GM12872 (cell line): ENCODE measurements at regions not wholly inside any gene's neighbourhood (a gene's known extent, or its start where the extent isn't known, plus 50 kb on each side); places are given as distances from the start of the nearest gene placed in this dataset.

ENCODE experiments used
- TF ChIP-seq, protein P1 (sequence below): IDR thresholded peaks from 3 replicates; pipeline ENCODE4 v1.5.1; 2011; ENCODE audit warnings: low read depth, mild to moderate bottlenecking, low read length, moderate library complexity; ENCODE audit not compliant: insufficient read depth

- TF ChIP-seq, protein P1, sequence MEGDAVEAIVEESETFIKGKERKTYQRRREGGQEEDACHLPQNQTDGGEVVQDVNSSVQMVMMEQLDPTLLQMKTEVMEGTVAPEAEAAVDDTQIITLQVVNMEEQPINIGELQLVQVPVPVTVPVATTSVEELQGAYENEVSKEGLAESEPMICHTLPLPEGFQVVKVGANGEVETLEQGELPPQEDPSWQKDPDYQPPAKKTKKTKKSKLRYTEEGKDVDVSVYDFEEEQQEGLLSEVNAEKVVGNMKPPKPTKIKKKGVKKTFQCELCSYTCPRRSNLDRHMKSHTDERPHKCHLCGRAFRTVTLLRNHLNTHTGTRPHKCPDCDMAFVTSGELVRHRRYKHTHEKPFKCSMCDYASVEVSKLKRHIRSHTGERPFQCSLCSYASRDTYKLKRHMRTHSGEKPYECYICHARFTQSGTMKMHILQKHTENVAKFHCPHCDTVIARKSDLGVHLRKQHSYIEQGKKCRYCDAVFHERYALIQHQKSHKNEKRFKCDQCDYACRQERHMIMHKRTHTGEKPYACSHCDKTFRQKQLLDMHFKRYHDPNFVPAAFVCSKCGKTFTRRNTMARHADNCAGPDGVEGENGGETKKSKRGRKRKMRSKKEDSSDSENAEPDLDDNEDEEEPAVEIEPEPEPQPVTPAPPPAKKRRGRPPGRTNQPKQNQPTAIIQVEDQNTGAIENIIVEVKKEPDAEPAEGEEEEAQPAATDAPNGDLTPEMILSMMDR = no peak
Observed at GRCh38 chr22:49650336-49651241, 177.1 kb downstream of the BRD1 start.

DNA sequence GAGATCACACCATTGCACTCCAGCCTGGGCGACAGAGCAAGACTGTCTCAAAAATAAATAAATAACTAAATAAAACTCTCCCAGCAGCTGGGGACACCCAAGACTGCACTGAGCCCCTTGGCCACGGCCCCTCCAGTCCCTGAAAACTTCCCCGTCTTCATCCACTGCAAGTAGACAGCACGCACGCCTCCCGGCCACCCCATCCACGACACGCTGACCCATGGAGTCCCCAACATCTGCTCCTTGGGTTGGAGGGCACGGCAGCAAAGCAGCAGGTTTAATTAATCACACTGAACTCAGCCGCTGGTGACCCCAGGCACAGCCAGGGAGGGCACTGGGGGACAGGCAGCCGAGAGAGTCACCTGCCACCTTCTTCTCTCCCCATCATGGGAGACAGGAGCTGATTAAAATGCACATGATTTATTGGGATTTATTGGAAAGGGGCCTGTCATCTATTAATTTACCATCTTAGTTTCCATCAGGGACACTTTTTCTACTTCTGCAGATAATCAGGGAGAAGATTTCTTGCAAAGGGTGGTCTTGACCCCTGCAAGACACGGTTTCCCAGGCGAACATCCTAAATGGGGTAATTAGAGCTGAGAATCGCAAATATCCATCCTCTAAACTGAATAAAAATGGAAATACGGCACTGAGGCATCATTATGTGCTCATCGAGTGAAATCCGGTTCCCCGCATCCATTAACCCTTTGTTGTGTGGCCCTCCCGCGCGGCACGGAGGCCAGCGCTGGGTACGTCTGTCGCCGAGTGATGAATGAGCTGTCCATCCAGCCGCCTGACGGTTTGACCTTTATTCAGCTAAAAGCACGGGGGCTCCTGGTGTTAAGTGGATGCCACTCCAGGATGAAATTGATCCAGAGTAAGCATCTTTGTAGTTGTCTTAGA lies 178.3 kb downstream of the BRD1 start:
- TF ChIP-seq, protein P1 = no peak

GRCh38 chr22:49648053-49648452 lies 179.6 kb downstream of the BRD1 start:
- TF ChIP-seq, protein P1 = no peak

DNA sequence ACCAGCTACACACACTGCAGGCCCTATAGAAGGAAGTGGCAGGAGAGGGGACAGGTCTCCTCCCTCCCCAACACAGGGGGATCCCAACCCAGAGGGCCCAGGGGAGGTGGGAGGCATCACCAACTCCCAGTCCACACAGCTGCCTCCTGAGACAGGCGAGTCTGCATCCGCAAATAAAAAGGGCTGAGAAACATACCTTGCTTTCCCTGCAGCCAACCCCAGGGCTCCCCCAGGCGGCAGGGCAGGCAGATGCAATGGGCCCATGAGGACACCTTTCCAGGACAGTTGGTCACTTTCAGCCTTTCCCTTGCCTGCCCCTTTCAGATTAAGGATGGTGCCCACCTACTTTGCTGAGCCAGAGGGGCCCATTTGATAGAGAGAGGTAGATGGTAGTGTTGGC lies 180.0 kb downstream of the BRD1 start:
- TF ChIP-seq, protein P1 = no peak

DNA sequence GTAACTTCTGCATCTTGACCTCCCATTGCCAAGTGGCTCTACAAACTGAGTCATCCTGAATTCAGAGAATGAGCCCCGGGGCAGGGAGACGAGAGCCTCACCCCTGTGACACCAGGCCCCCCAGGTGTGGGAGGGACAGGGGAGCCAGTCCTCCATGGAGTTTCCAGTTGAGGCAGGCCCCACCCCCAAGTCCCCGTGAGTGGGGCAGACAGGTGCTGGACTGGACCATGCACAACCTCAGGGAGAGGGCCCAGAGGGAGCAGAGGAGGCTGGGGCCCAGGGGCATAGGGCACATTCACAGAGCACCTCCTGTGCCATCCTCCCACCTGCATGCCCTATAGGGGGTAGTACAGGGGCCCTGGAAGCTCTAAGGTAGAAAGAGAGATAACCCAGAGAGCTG lies 180.8 kb downstream of the BRD1 start:
- TF ChIP-seq, protein P1 = no peak

DNA sequence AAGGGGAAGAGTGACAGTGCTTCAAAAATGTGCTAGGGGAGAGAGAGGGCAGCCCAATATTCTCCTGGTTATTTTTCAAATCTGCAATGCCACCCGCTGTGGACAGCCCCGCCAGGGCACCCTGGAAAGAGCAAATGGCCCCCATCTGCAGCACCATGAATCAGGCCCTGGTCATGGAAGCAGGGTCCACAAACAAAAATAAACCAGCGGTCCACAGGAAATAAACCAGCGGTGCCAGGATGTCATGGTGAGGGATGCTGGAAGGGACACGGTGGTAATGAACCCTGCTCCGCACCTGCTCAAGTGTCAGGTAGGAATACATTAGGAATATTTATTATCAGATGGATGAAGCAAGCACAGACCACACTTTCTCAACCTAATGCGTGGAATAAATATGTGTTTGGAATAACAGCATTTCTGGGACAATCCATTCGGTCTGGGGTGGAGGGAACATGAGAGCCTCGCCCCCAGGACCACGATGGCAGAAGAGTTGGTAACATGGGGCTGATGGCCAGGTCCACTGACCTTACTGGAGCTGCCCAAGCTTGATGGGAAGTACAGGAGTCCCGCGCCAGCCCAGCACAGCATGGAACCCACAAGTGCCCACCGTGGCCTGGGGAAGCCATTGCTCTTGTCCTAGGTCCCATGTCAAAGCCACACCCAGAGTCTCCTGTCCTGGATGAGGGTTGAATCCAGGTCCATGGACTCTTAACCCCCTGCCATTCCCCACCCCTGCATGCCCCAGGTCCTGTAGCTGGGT lies 181.7 kb downstream of the BRD1 start:
- TF ChIP-seq, protein P1 = no peak
